ENCODE measurements at regions not wholly inside any gene's neighbourhood (a gene's known extent, or its start where the extent isn't known, plus 50 kb on each side); places are given as distances from the start of the nearest gene placed in this dataset.

- H3K27ac ChIP-seq, result peak overlapping the region; percentile 85 to 95 (median 94)
- H3K9me3 ChIP-seq, result no peaks in the 10 kb centered on the region
- peak overlapping the region; percentile 37 to 59 (median 57) for H3K4me3 ChIP-seq
- H3K4me1 ChIP-seq, result peaks cover 0 to 13% (median 0%) of the 10 kb centered on the region in 4 donors
- no peaks in the 10 kb centered on the region for H3K36me3 ChIP-seq
- DNase-seq (ENCODE audit: low spot score in 2 of 2), result peak; percentile 94 to 96
- H3K27me3 ChIP-seq, result no peaks in the 10 kb centered on the region
- TF ChIP-seq EP300 (IDR thresholded peaks at IDR 0.05) (peak; percentile 43 to 99), POLR2A (IDR thresholded peaks at IDR 0.05) (peak; percentile 96 to 98), CTCF (IDR thresholded peaks at IDR 0.05) (peak in 2 of 5 experiments; percentile 34 to 49)
- 1 to 2% methylated on average over 36 to 52 of the region's 84 CpGs for WGBS, 2 donors
Measured at GRCh38 chr13:44141725-44142539, 231.7 kb upstream of the SERP2 start.

DNA sequence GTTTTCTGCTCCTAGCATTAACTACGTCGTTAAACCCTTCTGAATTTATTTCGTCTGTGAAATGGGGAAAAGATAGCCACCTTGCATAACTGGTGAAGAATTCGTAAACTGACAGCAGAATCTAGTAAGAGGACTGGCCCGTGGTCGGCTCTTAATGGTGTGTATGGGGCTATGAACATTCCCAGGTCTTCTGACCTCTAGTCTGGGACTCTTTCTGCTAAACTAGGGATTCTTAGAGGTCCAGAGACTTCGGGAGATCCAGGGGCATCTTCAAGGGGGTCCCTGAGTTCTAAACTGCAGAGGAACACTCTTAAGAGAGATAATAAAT lies 231.1 kb upstream of the SERP2 start:
- Histone ChIP-seq H3K27ac (peak overlapping the region; percentile 67 to 93 (median 84)), H3K27me3 (no peaks in the 10 kb centered on the region), H3K4me1 (peaks cover 0 to 13% (median 0%) of the 10 kb centered on the region in 4 donors), H3K36me3 (no peaks in the 10 kb centered on the region), H3K9me3 (no peaks in the 10 kb centered on the region), H3K4me3 (peak overlapping the region; percentile 37 to 59 (median 50))
- TF ChIP-seq EP300 (IDR thresholded peaks at IDR 0.05), result no peak
- no peak for TF ChIP-seq POLR2A (IDR thresholded peaks at IDR 0.05)
- peak in 1 of 2 donors; percentile 17 for DNase-seq (ENCODE audit: low spot score in 2 of 2)
- WGBS, 2 donors, result 1 to 11% methylated on average over 7 of the region's 7 CpGs

GRCh38 chr13:44142941-44143665 lies 230.5 kb upstream of the SERP2 start:
- TF ChIP-seq EP300 (IDR thresholded peaks at IDR 0.05) (no peak), POLR2A (IDR thresholded peaks at IDR 0.05) (no peak), CTCF (IDR thresholded peaks at IDR 0.05) (no peak)
- Histone ChIP-seq H3K9me3 (no peaks in the 10 kb centered on the region), H3K27ac (peak overlapping the region in 1 of 4 donors; percentile 93), H3K4me1 (peaks cover 0 to 13% (median 0%) of the 10 kb centered on the region in 4 donors), H3K27me3 (no peaks in the 10 kb centered on the region), H3K4me3 (peak overlapping the region in 1 of 4 donors; percentile 46), H3K36me3 (no peaks in the 10 kb centered on the region)
- 77 to 78% methylated on average over 4 of the region's 4 CpGs for WGBS, 2 donors
- DNase-seq (ENCODE audit: low spot score in 2 of 2), result no peak

DNA sequence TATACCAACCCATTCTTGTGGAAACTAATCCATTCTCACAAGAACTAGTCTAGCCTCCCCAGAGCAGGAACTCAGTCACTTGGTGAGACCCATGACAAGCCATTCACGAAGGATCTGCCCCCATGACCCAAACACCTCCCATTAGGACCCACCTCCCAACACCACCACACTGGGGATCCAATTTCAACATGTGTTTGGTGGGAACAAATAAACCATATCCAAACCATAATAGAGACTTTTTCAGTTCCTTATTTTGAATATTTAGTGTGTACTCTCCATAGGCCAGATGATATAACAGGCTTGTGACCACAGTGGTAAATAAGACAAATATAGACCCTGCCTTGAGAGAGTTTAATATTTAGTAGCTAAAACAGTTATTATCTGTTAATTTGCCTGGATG lies 227.5 kb upstream of the SERP2 start:
- WGBS, 2 donors, result 50 to 81% methylated on average over 1 of the region's 1 CpG

DNA sequence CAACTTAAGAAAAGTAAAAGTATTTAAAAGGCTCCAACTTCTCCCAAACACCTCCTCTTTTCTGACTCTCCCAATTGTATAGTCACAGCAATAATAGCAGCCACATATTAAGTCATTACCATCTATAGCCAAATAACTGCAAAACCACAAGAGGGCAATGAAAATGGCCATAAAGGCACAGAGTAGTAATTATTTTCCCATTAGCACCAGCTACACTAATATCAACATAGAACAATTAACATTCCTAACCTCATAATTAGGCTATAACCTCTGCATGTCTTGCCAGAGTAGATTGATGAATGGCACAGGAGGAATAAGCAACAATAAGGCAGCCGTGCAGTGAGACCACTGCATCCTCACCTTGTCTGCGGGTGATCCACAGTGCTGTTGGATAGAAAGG lies 226.4 kb upstream of the SERP2 start:
- H3K4me3 ChIP-seq, result no peak overlapping the region
- no peaks in the 10 kb centered on the region for H3K9me3 ChIP-seq
- no peaks in the 10 kb centered on the region for H3K36me3 ChIP-seq
- 61 to 85% methylated on average over 2 of the region's 2 CpGs for WGBS, 2 donors
- H3K27ac ChIP-seq, result no peak overlapping the region
- TF ChIP-seq EP300 (IDR thresholded peaks at IDR 0.05) (no peak), CTCF (IDR thresholded peaks at IDR 0.05) (no peak), POLR2A (IDR thresholded peaks at IDR 0.05) (no peak)
- no peak for DNase-seq (ENCODE audit: low spot score in 2 of 2)
- peaks cover 0 to 4% (median 0%) of the 10 kb centered on the region in 4 donors for H3K4me1 ChIP-seq
- H3K27me3 ChIP-seq, result no peaks in the 10 kb centered on the region

More for the DNA sequence above, 227.5 kb upstream of the SERP2 start:
- no peak overlapping the region for H3K4me3 ChIP-seq
- TF ChIP-seq POLR2A (IDR thresholded peaks at IDR 0.05) (no peak), EP300 (IDR thresholded peaks at IDR 0.05) (no peak), CTCF (IDR thresholded peaks at IDR 0.05) (no peak)
- peaks cover 0 to 9% (median 0%) of the 10 kb centered on the region in 4 donors for H3K4me1 ChIP-seq
- H3K9me3 ChIP-seq, result no peaks in the 10 kb centered on the region
- no peaks in the 10 kb centered on the region for H3K27me3 ChIP-seq
- H3K27ac ChIP-seq, result no peak overlapping the region
- peak in 1 of 2 donors; percentile 3 for DNase-seq (ENCODE audit: low spot score in 2 of 2)
- no peaks in the 10 kb centered on the region for H3K36me3 ChIP-seq

Data from tibial nerve (tissue), 4 donors.